ENCODE measurements at regions not wholly inside any gene's neighbourhood (a gene's known extent, or its start where the extent isn't known, plus 50 kb on each side); places are given as distances from the start of the nearest gene placed in this dataset.

DNA sequence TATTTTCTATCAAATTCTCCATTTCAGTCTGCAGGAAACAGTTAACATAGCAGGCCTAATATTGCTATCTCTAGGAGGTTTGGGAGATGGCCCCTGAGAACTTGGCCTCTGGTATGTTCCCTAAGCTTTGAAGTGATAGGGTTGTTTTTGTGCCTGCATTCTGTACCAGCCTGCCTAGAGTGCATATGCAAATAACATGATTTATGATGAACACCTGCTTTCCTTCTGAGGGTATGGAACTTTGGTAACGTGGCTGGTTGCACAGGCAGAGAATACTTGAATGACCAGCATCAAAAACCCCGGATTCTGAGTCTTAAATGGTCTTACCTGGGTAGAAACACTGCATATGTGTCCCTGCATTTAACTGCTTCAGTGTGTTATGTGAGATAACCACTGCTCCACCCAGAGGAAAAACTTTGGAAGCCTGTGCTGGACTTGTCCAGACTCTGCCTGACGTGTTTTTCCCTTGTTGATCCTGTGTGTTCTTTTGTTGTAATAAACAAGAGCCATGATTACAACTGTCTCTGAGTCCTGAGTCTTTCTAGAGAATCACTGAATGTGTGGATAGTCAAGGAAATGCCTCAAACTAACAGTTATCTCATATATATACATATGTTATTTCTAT lies 111.3 kb upstream of the ABCA1 start:
- Histone ChIP-seq H2BK5ac (ENCODE audit: low read length) (no peak overlapping the region), H2AK5ac (ENCODE audit: low read length) (no peak overlapping the region), H3K4ac (ENCODE audit: low read depth, low read length) (no peak overlapping the region), H2BK15ac (replicated peaks; ENCODE audit: low read depth) (no peak overlapping the region), H3K4me1 (ENCODE audit: control insufficient read depth, low read depth, low read length) (no peaks in the 10 kb centered on the region), H3K79me1 (ENCODE audit: low read length) (no peaks in the 10 kb centered on the region), H3K27ac (ENCODE audit: low read depth, low read length) (no peak overlapping the region), H3K36me3 (ENCODE audit: control insufficient read depth, insufficient read depth, low read length) (no peaks in the 10 kb centered on the region), H3K27me3 (ENCODE audit: insufficient read depth, low read length, poor library complexity) (no peaks in the 10 kb centered on the region), H3K4me2 (ENCODE audit: low read length) (no peak overlapping the region), H3K9ac (ENCODE audit: low read length) (no peak overlapping the region), H3K23ac (ENCODE audit: low read length) (no peak overlapping the region), H3K4me3 (ENCODE audit: low read length) (no peak overlapping the region), H3K79me2 (ENCODE audit: control insufficient read depth, insufficient read depth, low read length) (no peaks in the 10 kb centered on the region), H3K56ac (ENCODE audit: low read length) (no peak overlapping the region), H4K5ac (ENCODE audit: low read length) (no peak overlapping the region), H4K8ac (ENCODE audit: low read depth, low read length) (no peak overlapping the region), H2BK120ac (ENCODE audit: low read depth, low read length) (no peak overlapping the region), H3K18ac (ENCODE audit: low read length) (no peak overlapping the region)
- DNase-seq = no peak
- WGBS (ENCODE audit: extremely low coverage, insufficient coverage, low lambda C conversion rate) = no CpG with 5 or more reads among the region's 3 CpGs

DNA sequence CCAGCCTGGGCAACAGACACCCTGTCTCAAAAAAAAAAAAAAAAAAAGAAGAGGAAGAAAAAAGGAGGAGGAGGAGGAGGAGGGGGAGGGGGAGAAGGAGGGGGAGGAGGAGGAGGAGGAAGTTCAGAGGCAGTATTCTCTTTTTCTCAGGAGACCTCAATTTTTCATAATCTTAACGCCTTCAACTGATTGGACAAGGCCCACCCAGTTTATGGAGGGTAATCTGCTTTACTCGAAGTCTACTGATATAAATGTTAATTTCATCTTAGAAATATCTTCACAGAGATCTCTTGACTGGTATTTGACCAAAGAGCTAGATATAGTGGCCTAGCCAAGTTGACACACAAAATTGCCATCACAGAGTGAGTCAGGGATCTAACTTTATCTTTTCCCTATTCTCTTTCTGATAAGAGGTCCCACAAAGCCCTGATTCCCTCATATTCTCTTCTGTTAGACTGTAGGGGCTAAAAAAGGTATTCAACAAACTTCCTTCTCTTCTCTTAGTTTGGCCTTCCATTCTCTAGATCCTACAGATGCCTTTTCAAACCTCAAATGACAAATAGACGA lies 115.5 kb upstream of the ABCA1 start:
- Histone ChIP-seq H2BK15ac (replicated peaks; ENCODE audit: low read depth) (no peak overlapping the region), H3K4me2 (ENCODE audit: low read length) (no peak overlapping the region), H3K9ac (ENCODE audit: low read length) (no peak overlapping the region), H3K79me2 (ENCODE audit: control insufficient read depth, insufficient read depth, low read length) (no peaks in the 10 kb centered on the region), H3K79me1 (ENCODE audit: low read length) (no peaks in the 10 kb centered on the region), H3K36me3 (ENCODE audit: control insufficient read depth, insufficient read depth, low read length) (no peaks in the 10 kb centered on the region), H3K18ac (ENCODE audit: low read length) (no peak overlapping the region), H3K27me3 (ENCODE audit: insufficient read depth, low read length, poor library complexity) (no peaks in the 10 kb centered on the region), H4K5ac (ENCODE audit: low read length) (no peak overlapping the region), H3K23ac (ENCODE audit: low read length) (no peak overlapping the region), H3K56ac (ENCODE audit: low read length) (no peak overlapping the region), H4K8ac (ENCODE audit: low read depth, low read length) (no peak overlapping the region), H3K27ac (ENCODE audit: low read depth, low read length) (no peak overlapping the region), H2BK5ac (ENCODE audit: low read length) (no peak overlapping the region), H3K4ac (ENCODE audit: low read depth, low read length) (no peak overlapping the region), H2BK120ac (ENCODE audit: low read depth, low read length) (no peak overlapping the region), H3K4me1 (ENCODE audit: control insufficient read depth, low read depth, low read length) (no peaks in the 10 kb centered on the region), H3K4me3 (ENCODE audit: low read length) (no peak overlapping the region), H2AK5ac (ENCODE audit: low read length) (no peak overlapping the region)
- DNase-seq = peak; percentile 51
- WGBS (ENCODE audit: extremely low coverage, insufficient coverage, low lambda C conversion rate) = no CpG with 5 or more reads among the region's 3 CpGs

DNA sequence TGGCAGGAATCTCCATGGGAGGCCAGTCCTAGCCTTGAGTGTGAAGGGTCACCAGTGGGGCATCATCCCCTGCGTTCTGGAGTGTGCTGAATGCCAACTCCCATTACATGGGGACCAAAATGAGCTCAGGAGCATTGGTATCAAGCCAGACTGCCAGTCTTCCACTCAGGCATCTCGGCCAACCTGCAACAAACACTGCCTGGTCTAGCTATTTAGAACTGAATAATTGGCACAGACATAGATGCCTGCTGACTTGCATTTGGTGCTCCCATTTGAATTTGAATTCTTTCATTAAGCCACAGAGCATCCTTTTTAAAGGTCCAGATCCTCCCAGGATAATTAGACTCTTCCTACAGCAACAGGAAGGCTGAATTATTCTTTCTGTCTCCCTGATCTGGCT lies 116.6 kb upstream of the ABCA1 start:
- no peak overlapping the region for H4K8ac ChIP-seq (ENCODE audit: low read depth, low read length)
- H3K9ac ChIP-seq (ENCODE audit: low read length) = no peak overlapping the region
- no peak overlapping the region for H3K18ac ChIP-seq (ENCODE audit: low read length)
- no peak overlapping the region for H3K4me3 ChIP-seq (ENCODE audit: low read length)
- H3K56ac ChIP-seq (ENCODE audit: low read length) = no peak overlapping the region
- no peak for DNase-seq
- no peak overlapping the region for H3K4me2 ChIP-seq (ENCODE audit: low read length)
- no peak overlapping the region for H2BK15ac ChIP-seq (replicated peaks; ENCODE audit: low read depth)
- H3K27me3 ChIP-seq (ENCODE audit: insufficient read depth, low read length, poor library complexity) = no peaks in the 10 kb centered on the region
- no peak overlapping the region for H3K23ac ChIP-seq (ENCODE audit: low read length)
- H3K4ac ChIP-seq (ENCODE audit: low read depth, low read length) = no peak overlapping the region
- no peak overlapping the region for H2BK120ac ChIP-seq (ENCODE audit: low read depth, low read length)
- no CpG with 5 or more reads among the region's 2 CpGs for WGBS (ENCODE audit: extremely low coverage, insufficient coverage, low lambda C conversion rate)
- H3K27ac ChIP-seq (ENCODE audit: low read depth, low read length) = no peak overlapping the region
- no peak overlapping the region for H2BK5ac ChIP-seq (ENCODE audit: low read length)
- H2AK5ac ChIP-seq (ENCODE audit: low read length) = no peak overlapping the region
- no peaks in the 10 kb centered on the region for H3K79me1 ChIP-seq (ENCODE audit: low read length)
- no peaks in the 10 kb centered on the region for H3K36me3 ChIP-seq (ENCODE audit: control insufficient read depth, insufficient read depth, low read length)
- H3K4me1 ChIP-seq (ENCODE audit: control insufficient read depth, low read depth, low read length) = no peaks in the 10 kb centered on the region
- H4K5ac ChIP-seq (ENCODE audit: low read length) = no peak overlapping the region
- no peaks in the 10 kb centered on the region for H3K79me2 ChIP-seq (ENCODE audit: control insufficient read depth, insufficient read depth, low read length)

DNA sequence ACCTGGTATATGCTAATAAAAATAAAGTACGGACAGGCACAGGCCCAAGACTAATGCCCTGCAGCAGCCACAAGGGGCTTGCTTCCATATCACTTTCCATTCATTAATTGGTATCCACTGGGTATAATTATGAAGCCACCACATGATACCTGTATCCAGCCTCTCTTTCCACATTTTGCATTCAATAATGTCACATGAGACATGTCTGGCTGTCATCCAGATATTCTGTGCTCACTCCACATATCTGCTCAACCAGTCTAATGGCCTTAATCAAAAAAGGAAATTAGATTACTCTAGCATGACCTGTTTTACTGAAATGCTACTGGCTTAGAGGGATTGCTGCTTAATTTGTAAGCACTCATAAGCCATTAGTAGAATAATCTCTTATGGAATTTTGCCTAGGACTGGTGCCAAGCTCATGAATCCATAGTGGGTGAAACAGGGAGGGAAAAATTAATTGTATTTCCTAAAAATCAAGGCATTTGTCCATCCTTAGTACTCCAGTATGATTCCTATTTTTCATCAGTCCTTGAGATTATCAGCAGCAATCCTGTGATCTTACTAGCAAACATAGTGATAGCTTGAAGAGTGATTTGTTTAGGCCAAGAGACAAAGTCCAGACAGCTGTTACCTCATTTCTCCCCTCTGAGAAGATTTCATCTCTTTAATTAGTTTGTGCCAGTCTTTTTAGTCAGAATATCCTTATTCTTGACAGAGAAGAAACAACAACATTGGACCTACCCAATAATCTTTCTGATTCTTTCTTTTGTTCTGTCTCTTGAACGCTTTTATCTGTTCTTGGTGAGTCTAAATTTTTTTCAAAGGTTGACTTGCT lies 119.2 kb upstream of the ABCA1 start:
- no peak overlapping the region for H3K18ac ChIP-seq (ENCODE audit: low read length)
- H3K27ac ChIP-seq (ENCODE audit: low read depth, low read length) = no peak overlapping the region
- no peak overlapping the region for H2BK5ac ChIP-seq (ENCODE audit: low read length)
- H3K27me3 ChIP-seq (ENCODE audit: insufficient read depth, low read length, poor library complexity) = no peaks in the 10 kb centered on the region
- no peak overlapping the region for H3K23ac ChIP-seq (ENCODE audit: low read length)
- H3K9ac ChIP-seq (ENCODE audit: low read length) = no peak overlapping the region
- H2BK15ac ChIP-seq (replicated peaks; ENCODE audit: low read depth) = no peak overlapping the region
- H3K4me2 ChIP-seq (ENCODE audit: low read length) = no peak overlapping the region
- H2BK120ac ChIP-seq (ENCODE audit: low read depth, low read length) = no peak overlapping the region
- no CpG with 5 or more reads among the region's 2 CpGs for WGBS (ENCODE audit: extremely low coverage, insufficient coverage, low lambda C conversion rate)
- H4K8ac ChIP-seq (ENCODE audit: low read depth, low read length) = no peak overlapping the region
- H3K79me2 ChIP-seq (ENCODE audit: control insufficient read depth, insufficient read depth, low read length) = no peaks in the 10 kb centered on the region
- no peaks in the 10 kb centered on the region for H3K79me1 ChIP-seq (ENCODE audit: low read length)
- H3K56ac ChIP-seq (ENCODE audit: low read length) = no peak overlapping the region
- no peaks in the 10 kb centered on the region for H3K36me3 ChIP-seq (ENCODE audit: control insufficient read depth, insufficient read depth, low read length)
- no peak for DNase-seq
- H3K4me1 ChIP-seq (ENCODE audit: control insufficient read depth, low read depth, low read length) = no peaks in the 10 kb centered on the region
- H3K4me3 ChIP-seq (ENCODE audit: low read length) = no peak overlapping the region
- H3K4ac ChIP-seq (ENCODE audit: low read depth, low read length) = no peak overlapping the region
- H4K5ac ChIP-seq (ENCODE audit: low read length) = no peak overlapping the region
- no peak overlapping the region for H2AK5ac ChIP-seq (ENCODE audit: low read length)

DNA sequence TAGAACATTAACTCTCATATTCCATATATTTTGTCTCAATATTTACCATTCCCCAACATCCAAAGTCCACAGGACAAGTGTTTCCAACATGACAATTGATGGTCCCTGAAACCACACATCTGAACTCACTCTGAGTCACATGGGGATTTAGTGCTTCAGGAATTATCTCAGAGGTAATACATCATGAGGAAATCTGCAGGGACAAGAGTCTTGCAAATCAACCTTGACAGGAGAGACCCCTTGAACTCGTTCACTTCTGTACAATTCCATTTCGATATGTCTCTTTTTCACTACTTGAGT lies 119.7 kb upstream of the ABCA1 start:
- H3K56ac ChIP-seq (ENCODE audit: low read length) = no peak overlapping the region
- no peaks in the 10 kb centered on the region for H3K36me3 ChIP-seq (ENCODE audit: control insufficient read depth, insufficient read depth, low read length)
- H4K8ac ChIP-seq (ENCODE audit: low read depth, low read length) = no peak overlapping the region
- no peaks in the 10 kb centered on the region for H3K79me2 ChIP-seq (ENCODE audit: control insufficient read depth, insufficient read depth, low read length)
- H3K27ac ChIP-seq (ENCODE audit: low read depth, low read length) = no peak overlapping the region
- no peak overlapping the region for H3K23ac ChIP-seq (ENCODE audit: low read length)
- WGBS (ENCODE audit: extremely low coverage, insufficient coverage, low lambda C conversion rate) = no CpG with 5 or more reads among the region's 2 CpGs
- H3K4me3 ChIP-seq (ENCODE audit: low read length) = no peak overlapping the region
- H3K4me2 ChIP-seq (ENCODE audit: low read length) = no peak overlapping the region
- H2BK5ac ChIP-seq (ENCODE audit: low read length) = no peak overlapping the region
- H2BK120ac ChIP-seq (ENCODE audit: low read depth, low read length) = no peak overlapping the region
- H2BK15ac ChIP-seq (replicated peaks; ENCODE audit: low read depth) = no peak overlapping the region
- H3K4ac ChIP-seq (ENCODE audit: low read depth, low read length) = no peak overlapping the region
- H3K27me3 ChIP-seq (ENCODE audit: insufficient read depth, low read length, poor library complexity) = no peaks in the 10 kb centered on the region
- H3K18ac ChIP-seq (ENCODE audit: low read length) = no peak overlapping the region
- H4K5ac ChIP-seq (ENCODE audit: low read length) = no peak overlapping the region
- no peaks in the 10 kb centered on the region for H3K79me1 ChIP-seq (ENCODE audit: low read length)
- no peaks in the 10 kb centered on the region for H3K4me1 ChIP-seq (ENCODE audit: control insufficient read depth, low read depth, low read length)
- H2AK5ac ChIP-seq (ENCODE audit: low read length) = no peak overlapping the region
- no peak for DNase-seq
- H3K9ac ChIP-seq (ENCODE audit: low read length) = no peak overlapping the region

Measured in mesendoderm (in vitro differentiated cells).